Uterus (tissue), 2 donors: ENCODE measurements at regions not wholly inside any gene's neighbourhood (a gene's known extent, or its start where the extent isn't known, plus 50 kb on each side); places are given as distances from the start of the nearest gene placed in this dataset.

Source experiments
- POLR2A ChIP-seq, 2 donors: fragments of 450-650 bp; IDR thresholded peaks; one replicate each; pipeline ENCODE4 v1.6.1; 2016; ENCODE audit warnings: antibody characterized with exemption in 2 of 2, mild to moderate bottlenecking in 1 of 2, moderate library complexity in 1 of 2
- TF ChIP-seq, protein P1 (sequence below), 4 experiments: fragments of 200-600 bp in 2 of 4; fragments of 450-650 bp in 2 of 4; sonication (generic) in 2 of 4; IDR thresholded peaks; one replicate each; pipeline ENCODE4 v1.5.1; 2016 to 2019; ENCODE audit warnings: antibody characterized with exemption in 4 of 4, mild to moderate bottlenecking in 2 of 4, moderate library complexity in 1 of 4

GRCh38 chr12:58029260-58029659, 87.9 kb downstream of the ATP23 start:
- TF ChIP-seq, protein P1, sequence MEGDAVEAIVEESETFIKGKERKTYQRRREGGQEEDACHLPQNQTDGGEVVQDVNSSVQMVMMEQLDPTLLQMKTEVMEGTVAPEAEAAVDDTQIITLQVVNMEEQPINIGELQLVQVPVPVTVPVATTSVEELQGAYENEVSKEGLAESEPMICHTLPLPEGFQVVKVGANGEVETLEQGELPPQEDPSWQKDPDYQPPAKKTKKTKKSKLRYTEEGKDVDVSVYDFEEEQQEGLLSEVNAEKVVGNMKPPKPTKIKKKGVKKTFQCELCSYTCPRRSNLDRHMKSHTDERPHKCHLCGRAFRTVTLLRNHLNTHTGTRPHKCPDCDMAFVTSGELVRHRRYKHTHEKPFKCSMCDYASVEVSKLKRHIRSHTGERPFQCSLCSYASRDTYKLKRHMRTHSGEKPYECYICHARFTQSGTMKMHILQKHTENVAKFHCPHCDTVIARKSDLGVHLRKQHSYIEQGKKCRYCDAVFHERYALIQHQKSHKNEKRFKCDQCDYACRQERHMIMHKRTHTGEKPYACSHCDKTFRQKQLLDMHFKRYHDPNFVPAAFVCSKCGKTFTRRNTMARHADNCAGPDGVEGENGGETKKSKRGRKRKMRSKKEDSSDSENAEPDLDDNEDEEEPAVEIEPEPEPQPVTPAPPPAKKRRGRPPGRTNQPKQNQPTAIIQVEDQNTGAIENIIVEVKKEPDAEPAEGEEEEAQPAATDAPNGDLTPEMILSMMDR (IDR thresholded peaks at IDR 0.05): no peak
- no peak for TF ChIP-seq POLR2A (IDR thresholded peaks at IDR 0.05)
